CD4-positive, alpha-beta T cell (primary cell): ENCODE measurements at regions not wholly inside any gene's neighbourhood (a gene's known extent, or its start where the extent isn't known, plus 50 kb on each side); places are given as distances from the start of the nearest gene placed in this dataset.

ENCODE experiments used
- ATAC-seq: fragments of 200-7000 bp; cut with Tn5 transposase; one replicate; pipeline ENCODE4 v1.10.0; 2022; ENCODE audit warnings: mild to moderate bottlenecking; ENCODE audit not compliant: poor library complexity
- CTCF ChIA-PET: fragments of 350-600 bp; sonication (Branson Sonifier 250); formaldehyde crosslinking; loops from one replicate; lab custom pipeline; 2021; ENCODE audit warnings: antibody characterized with exemption, inconsistent platforms; lab: Charles Lee
- POLR2A ChIA-PET: fragments of 350-600 bp; sonication (Branson Sonifier 250); formaldehyde crosslinking; loops from one replicate; lab custom pipeline; 2021; ENCODE audit warnings: antibody characterized with exemption, inconsistent platforms; lab: Charles Lee
- DNase-seq, 14 experiments: peaks; one replicate each; pipeline ENCODE4 v3.0.0-alpha.2; 2013 to 2020; ENCODE audit warnings: mixed read lengths in 2 of 14
- H3K27ac ChIP-seq, 2 donors: one replicate each; pipeline versions ENCODE4 v1.5.1 to v1.7.0; 2013; ENCODE audit warnings: low read length in 2 of 2, low read depth in 1 of 2, mild to moderate bottlenecking in 1 of 2
- H3K27me3 ChIP-seq, 2 experiments: 1 replicate in 1 of 2; 2 replicates in 1 of 2; pipeline versions ENCODE4 v1.6.1 to v1.7.0; 2013; ENCODE audit warnings: low read length in 2 of 2, control low read depth in 1 of 2, mild to moderate bottlenecking in 1 of 2, moderate library complexity in 1 of 2; ENCODE audit not compliant: insufficient read depth in 2 of 2, control insufficient read depth in 1 of 2
- H3K36me3 ChIP-seq: one replicate; pipeline ENCODE4 v1.6.1; 2013; ENCODE audit warnings: low read length, control low read depth; ENCODE audit not compliant: insufficient read depth
- H3K4me1 ChIP-seq: one replicate; pipeline ENCODE4 v1.6.1; 2013; ENCODE audit warnings: low read length, control low read depth; ENCODE audit not compliant: insufficient read depth
- H3K4me3 ChIP-seq: one replicate; pipeline ENCODE4 v1.5.1; 2013; ENCODE audit warnings: mild to moderate bottlenecking, low read length, moderate library complexity
- H3K9me3 ChIP-seq, 2 experiments: 1 replicate in 1 of 2; 2 replicates in 1 of 2; pipeline versions ENCODE4 v1.6.1 to v1.7.0; 2013; ENCODE audit warnings: low read length in 2 of 2, mild to moderate bottlenecking in 2 of 2, control low read depth in 1 of 2, moderate library complexity in 1 of 2; ENCODE audit not compliant: control insufficient read depth in 1 of 2, insufficient read depth in 1 of 2
- H3K27ac Mint-ChIP-seq: one replicate; pipeline ENCODE4 v1.8.0; 2020; ENCODE audit warnings: mixed read lengths
- H3K27me3 Mint-ChIP-seq: one replicate; pipeline ENCODE4 v1.8.0; 2021; ENCODE audit warnings: mixed read lengths
- H3K36me3 Mint-ChIP-seq: one replicate; pipeline ENCODE4 v1.8.0; 2021; ENCODE audit warnings: low read depth, mixed read lengths
- H3K4me1 Mint-ChIP-seq: one replicate; pipeline ENCODE4 v1.8.0; 2021; ENCODE audit warnings: low read depth, mixed read lengths
- H3K4me3 Mint-ChIP-seq: one replicate; pipeline ENCODE4 v1.8.0; 2020; ENCODE audit warnings: mild to moderate bottlenecking, mixed read lengths
- H3K9me3 Mint-ChIP-seq: one replicate; pipeline ENCODE4 v1.8.0; 2020; ENCODE audit warnings: mixed read lengths
- CTCF ChIP-seq: fragments of 200-600 bp; IDR thresholded peaks from one replicate; pipeline ENCODE4 v1.8.0; 2022; ENCODE audit warnings: antibody characterized with exemption, mild to moderate bottlenecking
- intact Hi-C, 2 experiments: fragments of 100-400 bp; cut with DNase I in 1 of 2; cut with micrococcal nuclease in 1 of 2; formaldehyde crosslinking; loops; one replicate each; pipeline versions ENCODE4 v1.15.1 to v1.9.0; 2023 to 2025; cut with DNase I, micrococcal nuclease

- Mint-ChIP-seq H3K36me3 (no peaks in the 10 kb centered on the region), H3K9me3 (no peaks in the 10 kb centered on the region), H3K27ac (no peak overlapping the region), H3K4me1 (no peaks in the 10 kb centered on the region), H3K27me3 (peaks cover 47% of the 10 kb centered on the region), H3K4me3 (no peak overlapping the region)
- Histone ChIP-seq H3K27me3 (peaks cover 0 to 2% of the 10 kb centered on the region in 2 experiments), H3K4me3 (no peak overlapping the region), H3K36me3 (no peaks in the 10 kb centered on the region), H3K27ac (no peak overlapping the region), H3K4me1 (no peaks in the 10 kb centered on the region), H3K9me3 (no peaks in the 10 kb centered on the region)
- no peak for DNase-seq
- no peak for ATAC-seq
- intact Hi-C loops, result no loop called here
- ChIA-PET CTCF (no interaction called here), POLR2A (no interaction called here)
- TF ChIP-seq CTCF, result no peak
Observed at GRCh38 chr14:70269582-70269981, 80.8 kb upstream of the SLC8A3 start.

GRCh38 chr14:70268760-70269159 lies 80.0 kb upstream of the SLC8A3 start:
- ChIA-PET CTCF (no interaction called here), POLR2A (no interaction called here)
- H3K27me3 Mint-ChIP-seq, result peaks cover 45% of the 10 kb centered on the region
- H3K27ac ChIP-seq, result no peak overlapping the region
- H3K36me3 Mint-ChIP-seq, result no peaks in the 10 kb centered on the region
- H3K27ac Mint-ChIP-seq, result no peak overlapping the region
- H3K4me1 Mint-ChIP-seq, result no peaks in the 10 kb centered on the region
- H3K9me3 Mint-ChIP-seq, result no peaks in the 10 kb centered on the region
- no peak for TF ChIP-seq CTCF
- no peaks in the 10 kb centered on the region for H3K36me3 ChIP-seq
- ATAC-seq, result no peak
- no peaks in the 10 kb centered on the region for H3K4me1 ChIP-seq
- H3K9me3 ChIP-seq, result no peaks in the 10 kb centered on the region
- H3K4me3 ChIP-seq, result no peak overlapping the region
- intact Hi-C loops, result no loop called here
- peaks cover 0 to 7% of the 10 kb centered on the region in 2 experiments for H3K27me3 ChIP-seq
- no peak for DNase-seq
- H3K4me3 Mint-ChIP-seq, result no peak overlapping the region

DNA sequence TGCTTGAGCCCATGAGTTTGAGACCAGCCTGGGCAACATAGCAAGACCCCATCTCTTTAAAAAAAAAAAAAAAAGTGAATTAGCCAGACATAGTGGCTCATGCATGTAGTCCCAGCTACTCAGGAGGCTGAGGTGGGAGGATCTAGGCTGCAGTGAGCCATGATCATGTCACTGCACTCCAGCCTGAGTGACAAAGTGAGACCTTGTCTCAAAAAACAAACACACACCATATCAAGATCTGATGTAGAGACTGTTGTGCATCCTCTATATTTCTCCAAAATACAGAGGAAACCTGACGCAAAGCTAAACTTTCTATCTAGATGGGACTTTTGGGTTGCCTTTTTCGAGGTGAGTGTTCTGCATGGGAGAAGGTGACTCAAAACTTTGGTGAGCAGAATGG lies 77.4 kb upstream of the SLC8A3 start:
- H3K36me3 Mint-ChIP-seq, result no peaks in the 10 kb centered on the region
- H3K4me3 ChIP-seq, result no peak overlapping the region
- intact Hi-C loops, result no loop called here
- no peaks in the 10 kb centered on the region for H3K4me1 ChIP-seq
- no peaks in the 10 kb centered on the region for H3K4me1 Mint-ChIP-seq
- H3K27me3 ChIP-seq, result peaks cover 0 to 4% of the 10 kb centered on the region in 2 experiments
- ATAC-seq (no peak), DNase-seq (no peak)
- POLR2A ChIA-PET, result no interaction called here
- no peak overlapping the region for H3K27ac Mint-ChIP-seq
- no peaks in the 10 kb centered on the region for H3K9me3 ChIP-seq
- no peak overlapping the region for H3K4me3 Mint-ChIP-seq
- H3K9me3 Mint-ChIP-seq, result no peaks in the 10 kb centered on the region
- CTCF ChIA-PET, result no interaction called here
- H3K36me3 ChIP-seq, result no peaks in the 10 kb centered on the region
- no peak overlapping the region for H3K27ac ChIP-seq
- peaks cover 51% of the 10 kb centered on the region for H3K27me3 Mint-ChIP-seq
- TF ChIP-seq CTCF, result no peak
